Dermis blood vessel endothelial cell (primary cell): ENCODE measurements at regions not wholly inside any gene's neighbourhood (a gene's known extent, or its start where the extent isn't known, plus 50 kb on each side); places are given as distances from the start of the nearest gene placed in this dataset.
"Not testable (repeated sequence)": the region's sequence is repeated elsewhere in the genome, so short reads cannot be mapped to it uniquely, and the experiment has no call there.

Source experiments
- DNase-seq: peaks from one replicate; pipeline ENCODE4 v3.0.0; 2010

DNA sequence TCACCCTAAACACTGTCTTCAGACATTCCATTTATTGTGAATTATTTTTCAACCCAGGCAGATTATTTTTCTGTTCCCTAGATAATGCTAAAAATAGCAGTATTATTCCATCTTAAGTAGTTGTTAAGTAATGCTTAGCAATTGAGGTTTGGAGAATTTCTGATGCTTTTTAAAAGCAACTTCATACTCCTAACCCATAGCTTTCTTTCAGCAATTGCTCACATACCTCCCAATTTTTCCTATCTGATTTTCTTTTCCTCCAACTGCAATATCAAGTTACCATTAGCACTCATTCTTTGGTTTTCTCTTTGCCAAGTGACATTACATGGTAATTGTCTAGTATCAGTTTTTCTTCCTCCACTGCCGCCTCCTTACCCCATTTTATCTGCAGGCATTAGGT is 104.7 kb downstream of the GPR85 start:
- DNase-seq: no peak

GRCh38 chr7:112979055-112979454 is 107.6 kb downstream of the GPR85 start:
- DNase-seq: not testable (repeated sequence)

GRCh38 chr7:112977244-112977955 is 109.2 kb downstream of the GPR85 start:
- not testable (repeated sequence) for DNase-seq

DNA sequence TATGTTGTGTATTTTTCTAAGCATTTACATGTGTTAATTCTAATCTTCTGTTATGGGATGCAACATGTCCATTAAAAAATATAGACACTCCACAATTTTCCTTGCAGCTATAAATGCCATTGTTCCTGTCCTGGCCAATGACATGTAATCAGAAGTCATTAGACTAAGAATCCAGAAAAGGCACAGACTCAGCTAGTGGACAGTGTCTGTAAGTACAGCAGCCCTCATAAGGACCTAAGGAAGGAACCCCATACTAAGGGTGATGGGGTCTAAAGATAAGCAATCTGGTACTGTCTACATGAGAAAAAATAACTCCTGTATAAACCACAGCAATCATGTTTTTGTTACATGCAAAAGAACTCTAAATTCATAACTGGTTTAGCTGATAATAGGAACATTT is 115.9 kb downstream of the GPR85 start:
- DNase-seq: peak; percentile 2

- DNase-seq: no peak
Measured at GRCh38 chr7:112969946-112970345, 116.7 kb downstream of the GPR85 start.

GRCh38 chr7:112965506-112965905 is 121.1 kb downstream of the GPR85 start:
- DNase-seq: no peak

DNA sequence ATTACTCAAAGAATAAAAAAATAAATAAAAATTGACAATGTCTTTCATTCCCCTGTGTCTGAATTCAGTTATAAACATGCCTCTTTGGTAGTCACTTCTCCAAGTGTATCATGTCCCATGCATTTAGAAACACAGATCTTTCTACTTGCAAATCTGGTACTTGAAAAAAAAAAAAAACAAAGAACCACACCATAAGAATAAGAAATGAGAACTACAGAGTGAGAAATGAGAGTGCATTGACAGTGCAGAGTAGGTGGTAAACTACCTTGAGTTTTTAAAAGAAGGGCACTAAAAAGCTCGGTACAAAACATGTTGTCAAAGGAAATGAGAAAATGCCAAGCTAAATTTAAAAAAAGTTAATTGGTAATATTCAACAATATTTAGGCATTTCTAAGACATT is 123.0 kb downstream of the GPR85 start:
- no peak for DNase-seq

GRCh38 chr7:112962815-112963214 is 123.8 kb downstream of the GPR85 start:
- no peak for DNase-seq

DNA sequence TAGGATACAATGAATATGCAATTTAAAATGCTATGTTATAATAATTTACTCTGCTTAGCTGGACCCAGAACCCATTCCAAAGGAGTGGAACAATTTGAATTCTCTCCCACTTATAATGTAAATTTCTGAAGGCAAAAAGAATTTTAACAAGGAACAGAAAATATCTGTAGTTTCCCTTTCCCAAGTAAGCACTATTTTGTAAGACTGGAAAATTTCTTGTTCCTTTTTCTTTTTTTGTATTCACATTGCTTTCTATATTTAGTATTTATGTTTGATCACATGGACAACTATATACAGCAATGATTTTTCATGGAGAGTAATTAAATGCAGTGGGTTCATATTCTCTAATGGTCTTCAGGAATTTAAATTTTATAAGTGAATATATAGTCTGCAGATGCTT is 127.4 kb downstream of the GPR85 start:
- DNase-seq: no peak

- DNase-seq: no peak
Measured at GRCh38 chr7:112958775-112959174, 127.9 kb downstream of the GPR85 start.

DNA sequence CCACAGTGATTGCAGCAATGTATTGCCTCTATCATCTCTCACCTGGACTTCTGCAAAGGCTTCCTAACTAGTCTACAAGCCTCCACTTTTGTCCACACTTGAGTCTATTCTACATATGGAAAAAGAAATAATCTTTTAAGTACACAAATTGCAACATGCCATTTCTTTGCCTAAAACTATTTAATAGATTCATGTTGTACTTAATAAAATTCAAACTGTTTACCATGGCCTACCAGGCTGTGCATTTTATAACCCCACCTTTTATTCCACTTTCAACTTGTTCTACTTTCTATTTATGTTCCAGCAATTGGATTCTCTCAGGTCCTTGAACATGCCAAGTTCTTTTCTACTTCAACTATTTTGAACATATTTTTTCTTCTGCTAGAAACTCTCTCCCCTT is 128.7 kb downstream of the GPR85 start:
- DNase-seq: no peak

- not testable (repeated sequence) for DNase-seq
Measured at GRCh38 chr7:112953031-112953430, 133.6 kb downstream of the GPR85 start.

GRCh38 chr7:112951070-112951469 is 135.6 kb downstream of the GPR85 start:
- DNase-seq: no peak

DNA sequence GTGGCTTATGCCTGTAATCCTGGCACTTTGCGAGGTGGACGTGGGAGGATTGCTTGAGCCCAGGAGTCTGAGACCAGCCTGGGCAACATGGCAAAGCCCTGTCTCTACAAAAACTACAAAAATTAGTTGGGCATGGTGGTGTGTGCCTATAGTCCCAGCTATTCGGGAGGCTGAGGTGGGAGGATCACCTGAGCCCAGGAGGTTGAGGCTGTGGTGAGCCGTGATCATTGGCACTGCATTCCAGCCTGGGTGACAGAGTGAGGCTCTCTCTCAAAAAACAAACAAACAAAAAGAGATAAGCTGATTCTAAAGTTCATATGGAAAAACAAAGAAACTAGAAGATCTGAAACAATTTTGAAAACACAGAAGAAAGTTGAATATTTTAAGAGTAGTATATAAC is 136.9 kb downstream of the GPR85 start:
- not testable (repeated sequence) for DNase-seq

- DNase-seq: no peak
Measured at GRCh38 chr7:112946350-112946749, 140.3 kb downstream of the GPR85 start.

DNA sequence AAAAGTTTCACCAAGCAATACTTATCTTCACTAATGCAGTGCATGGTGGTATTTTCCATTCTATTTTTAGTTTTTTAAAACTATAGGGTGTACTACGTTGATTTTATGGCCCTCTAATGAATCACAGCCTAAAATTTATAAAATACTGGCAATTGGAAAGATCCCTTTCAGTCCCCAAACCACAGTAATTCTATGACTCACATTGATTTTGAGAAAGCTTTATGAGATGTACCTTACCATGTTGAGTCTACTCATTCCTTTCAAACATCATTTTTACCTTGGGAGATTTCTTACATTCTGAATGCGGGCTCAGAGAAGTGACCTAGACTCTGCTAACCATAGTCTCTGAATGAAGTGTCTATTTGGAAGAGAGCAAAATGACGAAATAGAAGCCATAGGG is 141.6 kb downstream of the GPR85 start:
- DNase-seq: no peak

DNA sequence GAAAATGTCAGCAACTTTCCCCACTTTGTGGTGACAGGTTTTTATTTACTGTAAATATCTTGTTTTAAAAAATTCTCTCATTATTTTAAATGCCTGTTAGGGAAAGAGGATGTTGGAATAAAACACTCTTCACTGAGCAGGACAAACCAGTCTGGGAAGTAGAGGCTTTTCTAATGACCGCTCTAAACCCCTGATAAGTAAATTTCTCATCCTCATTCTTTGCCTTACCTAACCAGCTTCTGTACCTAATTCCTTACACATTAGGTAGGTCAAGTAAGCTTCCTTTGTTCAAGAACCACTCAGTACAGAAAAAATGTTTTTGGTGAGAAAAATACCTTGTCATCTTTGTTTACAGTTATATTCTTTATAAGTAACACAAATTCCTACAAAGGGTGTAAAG is 143.6 kb downstream of the GPR85 start:
- no peak for DNase-seq

GRCh38 chr7:112942125-112942524 is 144.5 kb downstream of the GPR85 start:
- DNase-seq: not testable (repeated sequence)

DNA sequence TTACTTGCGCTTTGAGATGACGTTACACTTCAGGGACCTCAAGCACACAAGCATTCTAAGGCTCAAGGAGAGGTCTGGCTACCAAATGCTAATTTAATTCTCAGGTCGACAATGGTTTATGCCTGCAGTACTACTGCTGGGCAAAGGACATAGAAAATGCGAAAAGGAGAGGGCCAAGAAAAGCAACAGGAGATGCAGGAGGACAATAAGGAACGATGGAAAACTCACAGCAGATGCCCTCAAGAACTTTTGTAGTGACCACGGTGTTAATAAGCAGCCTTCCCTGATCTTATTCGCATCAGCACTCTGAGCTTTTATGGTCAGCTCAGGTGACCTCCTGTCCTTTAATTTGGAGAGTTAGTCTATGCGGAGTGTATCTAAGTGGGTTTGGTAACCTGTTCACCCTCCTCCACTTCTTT is 146.3 kb downstream of the GPR85 start:
- no peak for DNase-seq

DNA sequence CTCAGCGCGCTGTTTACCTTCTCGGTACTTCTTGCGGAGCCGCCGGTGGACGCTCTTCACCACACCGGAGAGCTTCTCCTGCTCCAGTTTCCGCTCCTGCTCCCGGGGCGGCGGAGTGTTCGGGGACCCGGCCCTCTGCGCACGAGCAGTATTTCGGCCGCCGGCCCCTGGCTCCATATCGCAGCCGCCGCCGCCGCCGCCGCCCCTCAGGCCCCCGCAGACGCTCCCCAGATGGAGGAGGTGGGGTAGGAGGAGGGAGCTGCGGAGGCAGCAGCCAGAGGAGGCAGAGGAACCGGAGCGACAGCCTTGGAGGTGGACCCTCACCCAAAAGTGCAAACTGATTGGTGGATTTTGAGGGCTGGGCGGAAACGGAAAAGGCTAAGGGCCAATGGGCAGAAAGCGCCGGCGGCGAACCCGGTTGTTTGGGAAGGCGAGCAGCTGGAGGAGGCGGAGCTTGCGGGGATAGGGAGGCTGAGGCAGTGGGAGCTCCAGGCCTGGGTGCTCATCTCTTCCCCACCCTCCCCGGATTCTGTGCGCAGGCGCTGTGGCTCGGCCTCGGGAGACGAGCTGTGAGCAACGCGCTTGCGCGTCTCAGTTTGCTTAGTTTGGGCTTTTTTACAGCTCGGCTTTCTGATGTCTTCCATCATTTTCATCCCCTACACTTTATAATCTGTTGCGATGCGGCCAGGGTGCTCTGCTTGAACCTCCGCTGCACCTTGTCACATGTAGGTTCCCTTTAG is 146.9 kb downstream of the GPR85 start:
- DNase-seq: peak; percentile 99

GRCh38 chr7:112938863-112939573 is 147.6 kb downstream of the GPR85 start:
- DNase-seq: peak; percentile 39

DNA sequence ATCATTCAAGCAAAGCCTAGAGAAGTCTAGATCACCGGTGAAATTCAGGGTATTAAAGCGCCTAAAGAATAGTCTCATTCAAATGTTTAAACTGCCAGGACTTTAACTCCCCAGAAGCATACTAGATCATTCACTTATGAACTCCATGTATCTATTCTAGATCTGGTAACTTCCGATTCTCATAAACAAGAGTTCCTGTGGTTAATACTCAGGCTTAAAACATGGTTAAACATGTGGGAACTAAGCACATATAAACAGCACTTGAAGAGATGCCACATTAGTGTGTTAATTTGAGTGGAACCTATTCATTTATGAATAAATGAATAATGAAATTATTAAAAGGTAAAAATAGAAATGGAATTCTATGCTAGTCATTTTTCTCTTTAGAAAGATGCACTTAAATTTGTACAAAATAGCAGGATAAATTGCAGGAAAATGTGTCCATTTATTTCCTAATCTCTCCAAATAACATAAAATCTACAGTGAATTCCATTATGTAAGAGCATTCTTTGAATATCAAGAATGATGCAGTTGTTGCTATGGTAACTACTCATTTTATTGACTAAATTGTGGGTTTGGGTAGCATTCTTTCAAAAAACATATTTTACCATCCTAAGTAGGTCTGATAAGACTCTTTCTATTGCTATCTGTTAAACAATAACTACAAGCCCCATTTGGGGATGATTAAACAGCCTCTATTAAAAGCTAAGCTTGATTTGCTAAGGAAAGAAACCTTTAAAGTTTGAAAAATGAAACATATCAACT is 147.6 kb upstream of the TMEM168 start:
- no peak for DNase-seq

GRCh38 chr7:112933598-112933997 is 143.4 kb upstream of the TMEM168 start:
- no peak for DNase-seq
